Hepatocyte (in vitro differentiated cells): ENCODE measurements at regions not wholly inside any gene's neighbourhood (a gene's known extent, or its start where the extent isn't known, plus 50 kb on each side); places are given as distances from the start of the nearest gene placed in this dataset.
"Not testable (repeated sequence)": the region's sequence is repeated elsewhere in the genome, so short reads cannot be mapped to it uniquely, and the experiment has no call there.

Experiments
- DNase-seq: peaks from one replicate; pipeline ENCODE4 v3.0.0-alpha.2; 2016; ENCODE audit warnings: low spot score
- H2AFZ ChIP-seq: fragments of 200-600 bp; sonication (generic); 2 replicates; pipeline ENCODE4 v1.6.0; 2016; ENCODE audit warnings: antibody characterized with exemption, mild to moderate bottlenecking
- H3K27ac ChIP-seq: fragments of 200-600 bp; sonication (generic); 2 replicates; pipeline ENCODE4 v1.5.1; 2016; ENCODE audit warnings: mild to moderate bottlenecking
- H3K27me3 ChIP-seq: fragments of 200-600 bp; sonication (generic); 2 replicates; pipeline ENCODE4 v1.6.1; 2016
- H3K36me3 ChIP-seq: fragments of 200-600 bp; sonication (generic); replicated peaks from 2 replicates; pipeline ENCODE4 v1.5.1; 2016; ENCODE audit warnings: low read depth; ENCODE audit not compliant: insufficient read depth
- H3K4me1 ChIP-seq: fragments of 200-600 bp; sonication (generic); 2 replicates; pipeline ENCODE4 v1.5.1; 2016; ENCODE audit warnings: mild to moderate bottlenecking, moderate library complexity; ENCODE audit not compliant: insufficient read depth
- H3K4me2 ChIP-seq: fragments of 200-600 bp; sonication (generic); 2 replicates; pipeline ENCODE4 v1.6.0; 2016
- H3K4me3 ChIP-seq: fragments of 200-600 bp; sonication (generic); 2 replicates; pipeline ENCODE4 v1.5.1; 2016; ENCODE audit warnings: mild to moderate bottlenecking
- H3K79me2 ChIP-seq: fragments of 200-600 bp; sonication (generic); 2 replicates; pipeline ENCODE4 v1.6.0; 2017; ENCODE audit warnings: mild to moderate bottlenecking
- H3K9me2 ChIP-seq: fragments of 200-600 bp; sonication (generic); replicated peaks from 2 replicates; pipeline ENCODE4 v1.6.0; 2017; ENCODE audit warnings: mild to moderate bottlenecking; ENCODE audit not compliant: insufficient read depth
- H3K9me3 ChIP-seq: fragments of 200-600 bp; sonication (generic); 2 replicates; pipeline ENCODE4 v1.5.1; 2016; ENCODE audit warnings: low read depth, mild to moderate bottlenecking
- H4K20me1 ChIP-seq: fragments of 200-600 bp; sonication (generic); 2 replicates; pipeline ENCODE4 v1.6.0; 2016; ENCODE audit warnings: mild to moderate bottlenecking; ENCODE audit not compliant: insufficient read depth, poor library complexity, severe bottlenecking
- CTCF ChIP-seq: fragments of 200-600 bp; sonication (generic); IDR thresholded peaks from 2 replicates; pipeline ENCODE4 v1.5.1; 2016; ENCODE audit warnings: antibody characterized with exemption, mild to moderate bottlenecking; ENCODE audit not compliant: poor library complexity
- EZH2 ChIP-seq: fragments of 200-600 bp; sonication (generic); IDR thresholded peaks from 2 replicates; pipeline ENCODE4 v1.6.1; 2016; ENCODE audit warnings: antibody characterized with exemption, mild to moderate bottlenecking, borderline replicate concordance
- EZH2phosphoT487 ChIP-seq: fragments of 200-600 bp; sonication (generic); IDR thresholded peaks from one replicate; pipeline ENCODE4 v1.6.1; 2018; ENCODE audit warnings: antibody characterized with exemption, mild to moderate bottlenecking, low read depth, moderate library complexity; ENCODE audit not compliant: unreplicated experiment, severe bottlenecking
- WGBS: methylation state at CpG from one replicate; pipeline ENCODE4 v1.1.6; 2016; ENCODE audit warnings: low lambda C conversion rate; ENCODE audit errors: missing lambda C conversion rate; 5-methylcytosine and 5-hydroxymethylcytosine counted together

DNA sequence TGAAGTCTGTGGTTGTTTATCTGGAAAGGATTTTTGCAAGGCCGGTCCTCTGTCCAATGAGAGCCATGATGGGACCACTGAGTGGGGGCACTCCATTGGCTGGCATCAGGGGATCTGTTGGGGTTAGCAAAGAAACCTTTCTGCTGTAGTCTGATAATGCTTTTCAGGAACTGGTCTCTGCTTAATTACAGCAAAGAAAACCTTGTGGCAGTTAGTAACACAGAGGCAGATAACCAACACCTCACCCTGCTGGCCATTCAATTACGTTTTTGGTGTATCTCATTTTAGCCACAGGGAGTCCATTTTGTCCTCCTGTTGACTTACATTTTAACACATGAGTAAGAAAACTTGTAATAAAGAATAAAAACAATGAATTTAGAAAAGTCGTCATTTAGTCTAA, 629.3 kb upstream of the MDGA2 start:
- WGBS, result 85% methylated on average over 3 of the region's 3 CpGs
- no peaks in the 10 kb centered on the region for H3K79me2 ChIP-seq
- no peak for DNase-seq
- TF ChIP-seq EZH2phosphoT487 (no peak), CTCF (no peak), EZH2 (no peak)
- H3K9me2 ChIP-seq, result no peaks in the 10 kb centered on the region
- H2AFZ ChIP-seq, result no peak overlapping the region
- no peaks in the 10 kb centered on the region for H3K27me3 ChIP-seq
- no peaks in the 10 kb centered on the region for H3K36me3 ChIP-seq
- no peak overlapping the region for H3K4me3 ChIP-seq
- H3K4me1 ChIP-seq, result no peaks in the 10 kb centered on the region
- no peaks in the 10 kb centered on the region for H3K9me3 ChIP-seq
- no peak overlapping the region for H3K4me2 ChIP-seq
- no peaks in the 10 kb centered on the region for H4K20me1 ChIP-seq
- no peak overlapping the region for H3K27ac ChIP-seq

DNA sequence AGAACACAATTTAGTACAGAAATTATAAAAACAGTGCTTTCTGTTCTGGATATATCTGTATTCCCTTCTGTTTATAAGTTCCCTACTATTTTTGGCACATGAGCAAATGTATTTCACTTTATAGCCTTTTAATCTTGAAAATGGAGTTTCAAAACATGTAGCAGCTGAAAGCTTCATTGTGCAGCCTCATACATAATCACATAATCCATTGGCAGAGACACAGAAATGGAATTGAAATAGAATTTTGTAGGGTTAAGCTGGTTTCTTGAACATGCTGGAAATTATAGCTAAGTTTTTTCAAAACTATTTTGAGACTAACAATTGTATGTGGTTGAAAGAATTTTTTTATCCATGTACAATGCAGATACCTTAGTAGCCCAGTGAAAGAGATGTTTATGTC, 614.3 kb upstream of the MDGA2 start:
- no peaks in the 10 kb centered on the region for H3K9me3 ChIP-seq
- DNase-seq, result no peak

DNA sequence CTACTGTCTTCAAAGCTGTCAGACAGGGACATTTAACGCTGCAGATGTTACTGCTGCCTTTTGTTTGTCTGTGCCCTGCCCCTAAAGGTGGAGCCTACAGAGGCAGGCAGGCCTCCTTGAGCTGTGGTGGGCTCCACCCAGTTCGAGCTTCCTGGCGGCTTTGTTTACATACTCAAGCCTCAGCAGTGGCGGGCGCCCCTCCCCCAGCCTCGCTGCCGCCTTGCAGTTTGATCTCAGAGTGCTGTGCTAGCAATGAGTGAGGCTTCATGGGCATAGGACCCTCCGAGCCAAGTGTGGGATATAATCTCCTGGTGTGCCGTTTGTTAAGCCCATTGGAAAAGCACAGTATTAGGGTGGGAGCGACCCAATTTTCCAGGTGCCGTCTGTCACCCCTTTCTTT, 609.8 kb upstream of the MDGA2 start:
- H3K9me3 ChIP-seq, H4K20me1 ChIP-seq, H3K36me3 ChIP-seq, H3K27me3 ChIP-seq, H3K27ac ChIP-seq, H3K9me2 ChIP-seq, H3K4me3 ChIP-seq, H3K79me2 ChIP-seq, H3K4me1 ChIP-seq, H2AFZ ChIP-seq, DNase-seq, H3K4me2 ChIP-seq: not testable (repeated sequence)
- 80% methylated on average over 11 of the region's 11 CpGs for WGBS

More for the DNA sequence above, 614.3 kb upstream of the MDGA2 start:
- TF ChIP-seq EZH2 (no peak), EZH2phosphoT487 (no peak), CTCF (no peak)
- no peak overlapping the region for H2AFZ ChIP-seq
- H3K27ac ChIP-seq, result no peak overlapping the region
- no peak overlapping the region for H3K4me2 ChIP-seq
- H3K36me3 ChIP-seq, result no peaks in the 10 kb centered on the region
- no peaks in the 10 kb centered on the region for H4K20me1 ChIP-seq
- H3K9me2 ChIP-seq, result no peaks in the 10 kb centered on the region
- no peak overlapping the region for H3K4me3 ChIP-seq
- H3K4me1 ChIP-seq, result no peaks in the 10 kb centered on the region
- H3K79me2 ChIP-seq, result no peaks in the 10 kb centered on the region
- no peaks in the 10 kb centered on the region for H3K27me3 ChIP-seq

DNA sequence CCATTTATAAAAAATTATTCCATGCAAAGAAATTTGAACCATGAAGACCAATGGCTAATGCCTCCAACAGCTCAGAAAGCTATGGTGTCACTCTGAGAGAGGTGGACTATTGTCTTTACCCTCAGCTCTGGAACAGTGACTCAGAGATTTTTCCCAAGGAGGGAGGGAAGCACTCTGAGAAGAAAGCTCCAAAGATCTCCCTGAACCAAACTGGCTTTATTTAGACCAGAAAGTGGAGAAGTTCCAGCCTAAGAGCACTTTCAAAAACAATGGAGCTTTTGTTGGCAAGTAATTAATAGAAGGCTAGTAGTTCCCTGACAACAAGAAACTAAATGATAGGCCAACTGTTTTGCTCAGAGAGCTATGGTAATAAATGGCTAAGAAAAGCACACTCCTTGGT, 599.9 kb upstream of the MDGA2 start:
- DNase-seq, result no peak
- Histone ChIP-seq H3K4me3 (no peak overlapping the region), H3K36me3 (no peaks in the 10 kb centered on the region), H3K9me3 (no peaks in the 10 kb centered on the region), H3K9me2 (no peaks in the 10 kb centered on the region), H3K4me2 (no peak overlapping the region), H3K27ac (no peak overlapping the region), H3K4me1 (no peaks in the 10 kb centered on the region), H3K27me3 (no peaks in the 10 kb centered on the region), H3K79me2 (no peaks in the 10 kb centered on the region), H2AFZ (no peak overlapping the region), H4K20me1 (no peaks in the 10 kb centered on the region)
- no peak for TF ChIP-seq EZH2
- TF ChIP-seq EZH2phosphoT487, result no peak
- no peak for TF ChIP-seq CTCF
